ENCODE measurements at regions not wholly inside any gene's neighbourhood (a gene's known extent, or its start where the extent isn't known, plus 50 kb on each side); places are given as distances from the start of the nearest gene placed in this dataset.

- no peak for TF ChIP-seq CTCF (conservative IDR thresholded peaks at IDR 0.05; ENCODE audit: low read depth, low read length)
- no peak for TF ChIP-seq EZH2 (IDR thresholded peaks at IDR 0.05; ENCODE audit: borderline replicate concordance, low read depth, low read length, poor library complexity, severe bottlenecking)
Observed at GRCh38 chr4:100799761-100800539, 282.1 kb upstream of the EMCN start.
